SU-DHL-6 (cell line): ENCODE measurements at regions not wholly inside any gene's neighbourhood (a gene's known extent, or its start where the extent isn't known, plus 50 kb on each side); places are given as distances from the start of the nearest gene placed in this dataset.

Source experiments
- H2AFZ ChIP-seq: fragments of 200-600 bp; sonication (generic); 2 replicates; pipeline ENCODE4 v1.6.1; 2014; ENCODE audit warnings: low read depth, mild to moderate bottlenecking, moderate library complexity, mixed read lengths, antibody characterized with exemption, low read length; ENCODE audit not compliant: severe bottlenecking
- H3F3A ChIP-seq: fragments of 200-600 bp; shearing (Covaris generic); 2 replicates; pipeline ENCODE4 v1.6.0; 2016; ENCODE audit warnings: antibody characterized with exemption, mild to moderate bottlenecking; ENCODE audit not compliant: insufficient read depth
- H3K27ac ChIP-seq: fragments of 200-600 bp; sonication (generic); 2 replicates; pipeline ENCODE4 v1.5.1; 2016; ENCODE audit warnings: low read depth, mild to moderate bottlenecking, low read length, moderate library complexity, mixed read lengths
- H3K27me3 ChIP-seq: fragments of 200-600 bp; sonication (generic), shearing (Covaris generic); 2 replicates; pipeline ENCODE4 v1.6.0; 2014; ENCODE audit warnings: mild to moderate bottlenecking, low read length
- H3K36me3 ChIP-seq: fragments of 200-600 bp; sonication (generic); 2 replicates; pipeline ENCODE4 v1.6.1; 2014; ENCODE audit warnings: mild to moderate bottlenecking, low read length, mixed read lengths
- H3K4me2 ChIP-seq: fragments of 300-600, 200-600 bp; shearing (Covaris generic), sonication (generic); 2 replicates; pipeline ENCODE4 v1.6.0; 2014; ENCODE audit warnings: low read length, low read depth, mild to moderate bottlenecking; ENCODE audit not compliant: poor library complexity, severe bottlenecking
- H3K4me3 ChIP-seq: fragments of 200-600 bp; sonication (generic); 2 replicates; pipeline ENCODE4 v1.5.1; 2014; ENCODE audit warnings: antibody characterized with exemption, low read length, mild to moderate bottlenecking, mixed read lengths; ENCODE audit not compliant: insufficient read depth, poor library complexity, severe bottlenecking
- H3K79me2 ChIP-seq: fragments of 200-600 bp; sonication (generic); 2 replicates; pipeline ENCODE4 v1.6.1; 2014; ENCODE audit warnings: mild to moderate bottlenecking, low read length, moderate library complexity; ENCODE audit not compliant: insufficient read depth
- H3K9ac ChIP-seq: fragments of 200-600 bp; sonication (generic); 2 replicates; pipeline ENCODE4 v1.7.0; 2014; ENCODE audit warnings: mild to moderate bottlenecking, low read length
- H3K9me2 ChIP-seq: fragments of 200-600 bp; sonication (generic); replicated peaks from 2 replicates; pipeline ENCODE4 v1.6.1; 2014; ENCODE audit warnings: low read length; ENCODE audit not compliant: insufficient read depth
- H3K9me3 ChIP-seq: fragments of 200-600 bp; sonication (generic); 2 replicates; pipeline ENCODE4 v1.6.1; 2014; ENCODE audit warnings: low read length, mixed read lengths; ENCODE audit not compliant: insufficient read depth
- H4K20me1 ChIP-seq: fragments of 200-600 bp; sonication (generic); 2 replicates; pipeline ENCODE4 v1.6.1; 2014; ENCODE audit warnings: low read depth, mild to moderate bottlenecking, antibody characterized with exemption, low read length, moderate library complexity, mixed read lengths
- CTCF ChIP-seq: fragments of 200-600 bp; sonication (generic); IDR thresholded peaks from one replicate; pipeline ENCODE4 v1.5.1; 2017; ENCODE audit warnings: antibody characterized with exemption, mild to moderate bottlenecking, low read length, moderate library complexity; ENCODE audit not compliant: insufficient read depth, poor library complexity, severe bottlenecking
- EZH2phosphoT487 ChIP-seq: fragments of 200-600 bp; sonication (generic), shearing (Covaris generic); conservative IDR thresholded peaks from 2 replicates; pipeline ENCODE4 v1.6.1; 2018; ENCODE audit warnings: mild to moderate bottlenecking, antibody characterized with exemption, low read length, moderate library complexity, mixed read lengths

GRCh38 chr6:122202576-122203137, 196.8 kb upstream of the HSF2 start:
- Histone ChIP-seq H3K4me3 (no peak overlapping the region), H3K36me3 (no peaks in the 10 kb centered on the region), H3K9me3 (no peaks in the 10 kb centered on the region), H3K79me2 (no peaks in the 10 kb centered on the region), H3K27me3 (no peaks in the 10 kb centered on the region; the same call in 1 of the 2 replicates), H3K4me2 (no peak overlapping the region), H3K9me2 (no peaks in the 10 kb centered on the region), H3K9ac (no peak overlapping the region), H3K27ac (no peak overlapping the region), H3F3A (no peaks in the 10 kb centered on the region), H2AFZ (no peak overlapping the region), H4K20me1 (no peaks in the 10 kb centered on the region)
- TF ChIP-seq EZH2phosphoT487 (no peak), CTCF (no peak)

GRCh38 chr6:122207061-122207460, 192.4 kb upstream of the HSF2 start:
- Histone ChIP-seq H3K9me2 (no peaks in the 10 kb centered on the region), H3K27ac (no peak overlapping the region), H3K36me3 (no peaks in the 10 kb centered on the region), H3K9me3 (no peaks in the 10 kb centered on the region), H2AFZ (no peak overlapping the region), H3K4me3 (no peak overlapping the region), H3K4me2 (no peak overlapping the region), H4K20me1 (no peaks in the 10 kb centered on the region), H3K79me2 (no peaks in the 10 kb centered on the region), H3K9ac (no peak overlapping the region), H3F3A (no peaks in the 10 kb centered on the region), H3K27me3 (no peaks in the 10 kb centered on the region)
- no peak for TF ChIP-seq EZH2phosphoT487
- no peak for TF ChIP-seq CTCF

DNA sequence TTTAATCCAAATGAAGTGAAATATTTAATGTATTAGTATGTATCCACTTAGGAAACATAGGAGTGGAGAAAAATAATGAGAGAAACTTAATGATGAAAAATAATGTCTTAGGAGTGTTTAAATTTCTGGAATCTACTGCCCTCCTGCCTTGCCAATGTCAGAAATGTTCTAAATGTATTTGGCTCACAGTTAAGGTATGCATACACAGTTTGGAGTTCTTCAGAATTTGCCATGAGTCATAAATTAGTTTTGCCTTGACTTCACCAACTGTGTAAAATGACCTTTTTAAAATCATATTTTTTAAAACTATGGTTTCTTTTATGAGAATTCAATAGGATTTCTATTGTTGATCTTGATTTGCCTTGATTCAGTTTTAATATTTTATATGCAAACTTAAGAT, 191.7 kb upstream of the HSF2 start:
- H3K27me3 ChIP-seq, result no peaks in the 10 kb centered on the region
- no peaks in the 10 kb centered on the region for H3K9me2 ChIP-seq
- H3F3A ChIP-seq, result no peaks in the 10 kb centered on the region
- no peak overlapping the region for H3K9ac ChIP-seq
- no peak overlapping the region for H2AFZ ChIP-seq
- no peak overlapping the region for H3K4me3 ChIP-seq
- H3K27ac ChIP-seq, result no peak overlapping the region
- no peaks in the 10 kb centered on the region for H4K20me1 ChIP-seq
- no peaks in the 10 kb centered on the region for H3K79me2 ChIP-seq
- TF ChIP-seq CTCF (no peak), EZH2phosphoT487 (no peak)
- no peaks in the 10 kb centered on the region for H3K36me3 ChIP-seq
- H3K4me2 ChIP-seq, result no peak overlapping the region
- no peaks in the 10 kb centered on the region for H3K9me3 ChIP-seq
